ENCODE measurements at regions not wholly inside any gene's neighbourhood (a gene's known extent, or its start where the extent isn't known, plus 50 kb on each side); places are given as distances from the start of the nearest gene placed in this dataset.

DNA sequence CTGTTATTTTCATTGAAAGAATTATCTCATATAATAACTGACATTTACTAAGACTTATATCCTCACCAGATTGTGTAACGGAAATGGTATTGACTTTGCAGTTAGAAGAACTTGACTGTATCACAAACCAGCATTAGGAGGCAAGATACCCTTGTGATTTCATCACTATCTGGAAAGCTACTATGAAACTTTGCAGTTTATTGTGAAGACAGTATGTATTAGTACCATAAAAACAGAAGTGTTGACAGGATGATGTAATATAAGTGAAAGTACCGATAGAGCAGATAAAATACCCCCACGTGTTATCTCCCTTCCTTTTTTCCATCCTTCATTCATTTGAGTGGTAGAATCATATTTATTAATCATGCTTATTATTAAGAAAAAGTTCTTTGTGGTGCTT, 365.7 kb upstream of the KLHL1 start:
- no peak for DNase-seq

DNA sequence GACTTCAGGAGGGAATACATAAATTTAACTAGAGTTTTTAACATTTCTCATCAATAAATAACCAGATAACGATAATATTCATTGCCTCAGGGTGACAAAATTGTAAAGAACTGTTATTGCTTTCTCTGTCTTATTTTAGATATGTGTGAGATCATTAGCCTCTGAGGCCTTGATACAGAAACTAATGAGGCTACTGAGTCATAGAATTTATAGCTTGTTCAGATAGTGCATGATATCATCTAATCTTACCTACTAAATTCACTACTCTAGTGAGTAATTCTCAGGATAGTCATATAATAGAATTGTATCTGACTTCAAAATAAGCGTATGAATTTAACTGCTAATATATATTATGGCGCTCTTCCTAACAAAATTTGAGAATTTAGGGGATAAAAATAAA, 360.8 kb upstream of the KLHL1 start:
- DNase-seq, result no peak

DNA sequence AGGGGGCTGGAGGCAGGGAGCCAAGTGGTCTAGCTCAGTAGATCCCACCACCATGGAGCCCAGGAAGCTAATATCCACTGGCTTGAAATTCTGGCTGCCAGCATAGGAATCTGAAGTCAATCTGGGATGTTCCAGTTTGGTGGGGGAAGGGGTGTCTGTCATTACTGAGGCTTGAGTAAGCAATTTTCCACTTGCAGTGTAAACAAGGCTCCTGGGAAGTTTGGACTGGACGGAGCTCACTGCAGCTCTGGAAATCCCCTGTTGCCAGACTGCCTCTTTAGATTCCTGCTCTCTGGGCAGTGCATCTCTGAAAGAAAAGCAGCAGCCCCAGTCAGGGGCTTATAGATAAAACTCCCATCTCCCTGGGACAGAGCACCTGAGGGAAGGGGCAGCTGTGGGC, 349.2 kb upstream of the KLHL1 start:
- DNase-seq, result no peak

DNA sequence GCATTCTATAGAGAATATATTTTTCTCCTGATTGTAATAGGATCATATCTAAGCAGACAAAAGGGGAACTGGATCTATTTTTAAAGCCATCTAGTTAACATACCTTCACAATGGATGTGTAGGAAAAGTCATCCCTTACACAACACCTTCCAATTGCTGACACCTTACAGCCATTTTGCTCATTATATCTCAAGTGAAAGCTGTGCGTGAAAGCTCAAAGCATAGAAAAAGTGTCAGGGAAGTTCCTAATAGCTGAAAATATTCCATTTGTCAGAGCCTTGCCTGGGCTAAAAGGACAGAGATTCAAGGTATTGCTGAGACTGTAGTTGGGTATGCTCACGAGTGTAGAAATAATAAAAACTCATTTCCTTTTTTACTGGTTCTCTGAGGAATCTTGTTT, 340.6 kb upstream of the KLHL1 start:
- no peak for DNase-seq

DNA sequence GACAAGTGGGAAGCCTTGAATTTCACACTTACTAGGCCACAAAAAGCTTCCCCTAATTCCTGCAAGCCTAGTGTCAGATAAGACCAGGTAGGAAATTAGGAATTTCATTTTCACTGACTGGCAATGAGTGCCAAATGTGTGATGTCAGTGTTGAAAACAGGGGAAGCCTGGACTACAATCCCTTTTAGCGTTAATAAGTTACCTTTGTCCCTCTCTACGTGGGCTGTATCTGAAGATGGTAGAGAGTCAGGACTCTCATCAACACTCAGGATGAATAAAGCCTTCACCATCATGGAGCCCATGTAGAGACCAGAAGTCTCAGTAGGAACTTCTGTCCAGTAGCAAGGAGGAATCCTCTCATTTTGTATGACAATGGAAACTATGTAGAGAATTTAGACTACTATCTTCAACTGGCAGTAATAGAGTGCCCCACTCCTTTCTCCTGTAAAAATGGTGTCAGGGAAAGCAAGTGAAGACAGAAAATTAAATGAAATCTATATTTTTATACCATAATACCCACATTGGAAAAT, 324.1 kb upstream of the KLHL1 start:
- DNase-seq, result no peak

DNA sequence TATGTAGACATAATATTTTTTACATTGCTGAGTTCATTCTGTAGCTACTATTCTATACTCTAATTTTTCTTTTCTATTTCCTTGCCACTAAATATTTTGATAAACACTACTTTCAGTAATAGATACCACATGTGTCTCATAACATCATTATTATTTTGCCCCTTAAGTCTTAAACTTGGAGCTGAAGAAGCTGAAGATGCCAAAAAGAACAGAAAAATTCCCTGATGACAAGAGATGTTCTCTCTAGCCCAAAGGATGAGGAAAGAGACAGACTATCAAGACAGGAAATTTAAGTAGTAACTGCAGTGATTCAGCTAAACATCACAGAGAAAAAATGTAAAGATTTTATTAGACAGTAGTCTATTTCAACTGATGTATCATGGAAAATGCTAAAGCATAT, 322.0 kb upstream of the KLHL1 start:
- DNase-seq, result no peak

DNA sequence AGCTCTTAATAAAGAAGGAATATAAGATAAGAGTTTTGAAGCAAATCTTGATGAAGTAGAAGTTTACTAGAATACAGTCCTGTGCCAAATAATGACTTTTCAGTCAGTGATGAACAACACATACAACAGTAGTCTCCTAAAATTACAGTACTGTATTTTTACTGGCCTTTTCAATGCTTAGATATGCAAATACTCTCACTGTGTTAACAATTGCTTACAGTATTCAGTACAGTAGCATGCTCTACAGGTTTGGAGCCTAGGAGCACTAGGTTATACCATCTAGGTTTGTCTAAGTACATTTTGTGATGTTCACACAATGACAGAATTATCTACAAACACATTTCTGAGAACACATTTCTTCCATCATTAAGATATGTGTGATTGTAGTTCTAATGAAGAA, 316.7 kb upstream of the KLHL1 start:
- no peak for DNase-seq

DNA sequence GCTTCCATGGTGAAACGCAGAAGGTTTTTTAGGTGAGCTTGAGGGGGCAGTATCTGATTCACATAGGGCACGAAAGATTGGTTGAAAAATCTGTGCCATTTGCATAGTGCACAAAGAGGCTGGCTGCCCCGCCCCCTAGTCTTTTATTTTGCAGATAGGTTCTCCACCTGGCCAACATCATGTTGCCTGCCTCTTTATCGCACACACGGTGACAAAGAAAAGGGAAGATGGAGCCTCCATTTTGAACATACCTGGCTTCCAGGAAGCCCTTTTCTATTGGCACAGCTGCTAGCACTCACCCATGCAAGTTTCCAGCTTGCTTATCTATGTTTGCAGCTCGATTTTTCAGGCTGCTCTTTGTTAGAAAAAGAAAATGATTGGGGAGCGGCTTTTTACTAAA, 316.2 kb upstream of the KLHL1 start:
- DNase-seq, result no peak

DNA sequence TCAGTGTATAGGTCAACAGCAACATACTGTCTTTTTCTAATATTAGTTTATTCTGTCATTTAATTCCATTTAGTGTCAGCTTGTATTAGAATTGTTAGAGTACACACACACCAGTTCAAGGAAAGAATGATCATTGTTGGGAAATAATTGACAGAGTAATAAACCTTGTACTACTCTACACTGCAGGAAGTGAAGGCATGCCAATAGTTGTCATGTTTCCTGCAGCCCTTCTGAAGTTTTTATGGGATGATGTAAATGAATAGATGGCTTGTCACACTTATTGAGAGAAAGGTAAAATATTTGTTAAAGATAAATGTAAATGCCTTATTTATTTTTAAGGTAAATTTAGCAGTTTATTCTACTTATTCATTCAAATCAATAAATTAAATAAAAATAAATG, 306.9 kb upstream of the KLHL1 start:
- no peak for DNase-seq

DNA sequence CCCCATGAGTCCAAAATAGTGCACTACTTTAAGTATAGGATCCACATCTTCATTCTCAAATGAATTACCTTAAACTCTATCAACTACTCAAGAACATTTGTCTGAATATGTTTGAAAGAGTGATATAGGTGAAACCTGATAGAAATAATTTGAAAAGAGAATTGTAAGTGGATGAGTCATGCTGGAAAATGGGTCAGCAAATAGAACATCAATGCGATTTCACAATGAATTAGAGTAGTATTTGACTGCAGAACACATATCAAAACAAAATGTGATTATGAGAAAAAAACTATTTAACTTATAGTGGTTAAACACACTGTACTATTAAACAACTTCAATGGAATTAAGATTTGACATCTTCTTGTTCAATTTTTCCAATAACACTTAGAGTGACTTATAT, 300.6 kb upstream of the KLHL1 start:
- no peak for DNase-seq

DNA sequence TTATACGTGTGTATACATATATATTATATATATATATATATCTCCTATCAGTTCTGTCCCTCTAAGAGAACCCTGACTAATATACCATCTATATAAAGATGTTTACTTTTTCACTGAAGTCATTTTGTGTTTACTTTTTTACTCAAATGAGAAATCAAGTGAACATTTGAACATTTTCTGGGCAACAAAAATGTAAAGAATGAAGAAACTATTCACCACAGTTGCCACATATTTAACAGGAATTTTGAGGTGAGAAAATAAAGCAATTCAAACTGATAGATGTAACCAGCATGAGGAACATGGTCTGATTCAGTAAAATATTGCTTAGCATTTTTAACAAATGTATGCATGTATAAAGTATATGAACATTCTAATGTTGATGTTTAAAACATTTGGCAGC, 299.2 kb upstream of the KLHL1 start:
- no peak for DNase-seq

DNA sequence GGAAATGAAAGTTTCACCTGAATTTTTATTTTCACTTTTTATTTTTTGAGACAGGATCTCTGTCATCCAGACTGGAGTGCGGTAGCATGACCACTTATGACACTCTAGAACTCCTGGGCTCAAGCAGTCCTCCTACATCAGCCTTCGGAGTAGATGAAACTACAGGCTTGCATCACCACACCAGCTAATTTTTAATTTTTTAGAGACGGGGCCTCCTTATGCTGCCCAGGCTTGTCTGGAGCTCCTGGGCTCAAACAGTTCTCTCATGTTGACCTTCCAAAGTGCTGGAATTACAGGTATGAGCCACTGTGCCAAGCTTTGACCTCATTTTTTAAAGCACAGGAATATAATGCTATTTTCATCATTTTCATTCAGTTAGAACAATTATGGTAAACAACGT, 297.0 kb upstream of the KLHL1 start:
- no peak for DNase-seq

DNA sequence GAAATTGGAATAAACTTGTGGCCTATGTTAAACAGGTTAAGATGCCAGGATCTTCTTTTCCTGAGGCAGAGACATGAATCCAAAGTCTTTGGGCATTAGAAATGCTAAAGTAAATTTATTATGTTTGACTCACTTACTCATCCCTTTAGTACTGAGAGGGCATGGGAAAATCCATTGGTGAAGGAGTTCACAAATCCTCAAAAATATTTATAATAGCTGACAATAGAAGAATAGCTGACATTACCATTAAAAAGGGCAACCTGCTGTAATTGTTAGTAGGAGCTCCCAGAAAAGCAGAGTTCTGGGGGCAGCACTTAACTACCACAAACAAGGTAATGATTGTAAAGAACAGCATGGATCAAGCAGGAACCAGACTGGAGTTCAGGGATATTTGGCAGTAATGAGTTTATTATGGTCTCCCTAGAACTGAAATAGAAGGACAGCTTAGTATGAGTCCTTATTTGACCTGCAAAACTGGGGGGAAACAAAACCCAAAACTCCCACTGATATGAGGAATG, 285.8 kb upstream of the KLHL1 start:
- DNase-seq, result no peak

DNA sequence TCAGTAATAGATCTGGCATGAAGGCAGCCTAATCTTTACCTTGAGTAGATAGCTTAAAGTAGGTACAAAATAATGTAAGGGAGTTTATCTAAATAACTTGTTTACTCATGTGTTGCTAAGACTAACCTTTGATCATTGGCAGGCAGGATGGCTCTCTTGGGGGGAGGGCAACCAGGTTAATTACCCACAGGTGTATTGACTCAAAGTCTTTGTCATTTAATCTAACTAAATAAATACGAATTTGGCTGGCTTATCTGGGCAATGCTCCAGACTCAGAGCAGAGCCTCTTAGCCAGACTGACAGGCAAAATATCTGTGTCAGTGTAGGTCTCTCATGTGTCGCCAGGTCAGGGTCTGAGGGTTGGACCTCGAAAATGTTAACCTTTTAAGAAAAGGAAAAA, 283.4 kb upstream of the KLHL1 start:
- no peak for DNase-seq

DNA sequence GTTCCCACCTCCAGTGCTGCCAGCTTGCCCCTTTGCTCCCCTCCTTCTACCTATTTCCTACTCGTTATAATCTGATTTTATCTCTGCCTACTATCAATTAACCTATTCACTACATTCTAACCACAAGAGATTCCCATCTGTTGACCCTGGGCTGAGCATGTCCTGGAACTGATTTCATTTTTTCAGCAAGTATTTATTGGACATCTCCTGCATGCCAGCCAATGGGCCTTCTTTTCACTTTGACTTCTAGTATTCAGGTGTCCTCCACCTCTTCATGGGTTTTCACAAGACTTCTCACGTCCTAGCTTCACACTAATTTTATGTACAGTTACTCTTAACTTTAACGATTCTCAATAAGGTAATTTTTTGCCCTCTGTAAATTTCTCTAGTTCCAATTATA, 282.7 kb upstream of the KLHL1 start:
- DNase-seq, result no peak

DNA sequence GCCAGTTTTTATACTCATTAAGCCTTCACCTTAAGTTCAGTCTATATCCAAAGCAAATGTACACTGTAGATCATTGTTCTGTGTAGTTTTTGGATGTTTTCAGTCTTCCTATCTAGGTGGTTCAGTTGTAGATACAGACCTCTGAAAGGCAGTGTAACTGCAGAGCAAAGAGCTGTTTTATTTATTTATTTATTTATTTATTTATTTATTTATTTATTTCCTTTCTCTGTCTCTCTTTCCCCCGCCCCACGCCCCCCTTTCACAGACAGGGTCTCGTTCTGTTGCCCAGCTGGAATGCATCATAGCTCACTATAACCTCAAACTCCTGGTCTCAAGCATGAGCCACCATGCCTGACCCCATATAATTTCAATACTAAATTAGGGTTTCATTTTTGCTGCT, 281.8 kb upstream of the KLHL1 start:
- no peak for DNase-seq

DNA sequence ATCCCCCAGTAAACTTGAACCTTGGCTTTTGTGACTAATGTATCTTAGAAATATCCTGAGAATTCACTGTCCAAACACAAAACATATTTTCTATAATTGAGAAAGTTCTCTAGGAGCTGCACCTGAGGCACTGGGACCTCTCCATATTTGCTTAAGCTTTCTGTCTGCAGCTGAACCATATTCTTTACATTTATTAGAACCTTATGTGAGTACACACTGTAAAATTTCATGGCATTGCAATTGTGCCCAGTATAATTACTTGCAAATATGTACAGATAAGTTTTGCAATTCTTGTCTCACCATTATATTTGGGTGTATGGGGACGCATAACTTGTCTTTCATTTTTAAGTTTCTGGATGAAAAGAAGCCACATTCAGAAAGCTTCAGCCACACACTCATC, 280.7 kb upstream of the KLHL1 start:
- DNase-seq, result no peak

DNA sequence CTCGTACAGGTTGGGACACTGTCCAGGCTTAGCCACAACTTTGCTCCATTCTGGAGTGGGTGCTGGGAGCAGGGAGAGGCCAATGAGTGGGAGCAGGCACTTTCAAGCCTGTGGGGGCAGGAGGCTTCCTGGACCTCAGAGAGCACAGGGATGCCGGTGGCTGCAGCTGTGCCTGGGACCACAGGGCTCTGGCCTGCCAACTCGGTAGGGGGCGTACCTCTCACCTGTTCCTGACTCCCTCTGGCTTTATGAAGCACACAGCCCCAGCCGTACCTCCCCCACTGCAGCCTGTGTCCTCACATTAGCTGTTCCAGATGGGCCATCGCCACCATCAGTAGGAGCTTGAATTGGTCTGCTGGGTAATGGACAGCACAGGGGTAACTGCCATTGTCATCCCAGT, 278.7 kb upstream of the KLHL1 start:
- DNase-seq, result no peak

DNA sequence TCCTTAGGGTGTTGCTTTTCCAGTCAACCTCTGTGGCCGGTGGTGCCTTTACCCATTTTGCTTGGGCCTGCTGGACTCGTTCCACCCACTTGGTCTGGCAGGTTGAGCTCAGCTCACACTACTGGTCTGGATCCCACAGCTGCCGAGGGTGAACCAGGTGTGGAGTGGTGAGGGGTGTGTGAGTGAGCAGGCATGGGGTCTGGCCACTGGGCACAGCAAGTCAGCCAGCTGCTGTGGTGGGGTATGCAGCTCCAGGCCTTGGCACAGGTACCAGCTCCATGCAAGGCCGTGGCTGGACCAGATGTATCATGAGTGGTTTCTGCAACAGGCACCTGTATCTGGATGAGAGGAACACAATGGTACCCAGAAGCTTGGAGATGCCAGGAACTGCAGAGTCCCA, 277.6 kb upstream of the KLHL1 start:
- no peak for DNase-seq

DNA sequence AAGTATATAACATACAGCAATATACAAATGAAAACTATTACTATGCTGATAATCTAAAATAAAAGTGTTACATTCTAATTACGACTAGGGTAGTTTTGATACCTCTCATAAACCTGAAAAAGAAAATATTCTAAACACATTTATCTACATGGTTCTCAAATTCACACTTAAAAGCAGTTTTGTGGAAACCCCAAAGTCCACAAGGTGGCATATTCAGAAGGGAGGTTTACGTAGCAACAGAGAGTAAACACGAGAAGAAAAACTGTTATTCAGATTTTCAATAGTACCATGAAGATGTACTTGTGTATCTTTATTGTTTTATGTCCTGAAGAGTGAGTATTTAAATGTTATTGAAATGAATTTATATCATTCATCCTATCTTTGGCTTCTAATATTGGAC, 275.9 kb upstream of the KLHL1 start:
- no peak for DNase-seq

DNA sequence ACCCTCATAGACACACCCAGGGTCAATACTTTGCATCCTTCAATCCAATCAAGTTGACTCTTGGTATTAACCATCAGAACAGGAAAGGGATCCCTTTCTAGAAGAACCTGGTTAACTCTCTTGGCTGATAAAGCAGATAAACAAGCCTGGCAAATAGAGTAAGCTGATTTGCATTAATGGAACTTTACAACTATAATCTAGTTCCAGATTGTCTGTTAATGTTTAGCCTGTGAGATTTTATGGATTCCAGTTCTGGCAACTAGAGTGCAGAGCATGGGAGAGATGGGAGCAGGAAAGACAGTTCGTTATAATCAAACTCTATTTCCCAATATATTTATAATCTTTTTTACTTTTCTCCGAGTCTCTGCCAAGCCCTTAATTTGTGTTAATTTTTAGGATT, 272.6 kb upstream of the KLHL1 start:
- DNase-seq, result no peak

DNA sequence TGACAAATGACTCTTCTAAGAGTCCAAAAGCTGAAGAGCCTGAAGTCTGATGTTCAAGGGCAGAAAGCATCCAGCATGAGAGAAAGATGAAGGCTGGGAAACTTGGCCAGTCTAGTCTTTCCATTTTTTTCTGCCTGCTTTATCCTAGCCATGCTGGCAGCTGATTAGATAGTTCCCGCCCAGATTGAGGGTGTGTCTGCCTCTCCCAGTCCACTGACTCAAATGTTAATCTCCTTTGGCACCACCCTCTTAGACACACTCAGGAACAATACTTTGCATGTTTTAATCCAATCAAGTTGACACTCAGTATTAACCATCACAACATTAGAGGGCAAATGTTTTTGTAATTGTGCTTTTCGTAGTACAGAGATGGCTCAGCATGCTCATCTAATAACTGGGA, 267.5 kb upstream of the KLHL1 start:
- no peak for DNase-seq

DNA sequence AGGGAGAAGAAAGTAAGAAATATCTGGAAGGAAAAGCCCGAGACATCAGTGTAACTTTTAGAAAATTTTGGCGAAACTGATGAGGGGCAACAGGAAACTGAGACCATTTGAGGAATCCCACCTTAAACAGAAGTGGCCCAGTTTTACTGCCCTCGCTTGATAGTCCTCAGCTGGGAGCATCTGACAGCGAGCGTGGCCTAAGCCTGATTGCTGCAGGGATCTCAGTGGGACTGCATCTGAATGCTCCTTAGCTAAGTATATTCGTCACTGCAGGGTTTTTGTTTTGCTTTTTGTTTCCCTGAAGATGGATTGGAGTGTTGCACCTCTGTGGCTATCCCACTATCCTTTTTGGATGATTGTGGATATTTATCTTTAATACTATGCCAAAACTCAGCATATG, 262.7 kb upstream of the KLHL1 start:
- DNase-seq, result no peak

DNA sequence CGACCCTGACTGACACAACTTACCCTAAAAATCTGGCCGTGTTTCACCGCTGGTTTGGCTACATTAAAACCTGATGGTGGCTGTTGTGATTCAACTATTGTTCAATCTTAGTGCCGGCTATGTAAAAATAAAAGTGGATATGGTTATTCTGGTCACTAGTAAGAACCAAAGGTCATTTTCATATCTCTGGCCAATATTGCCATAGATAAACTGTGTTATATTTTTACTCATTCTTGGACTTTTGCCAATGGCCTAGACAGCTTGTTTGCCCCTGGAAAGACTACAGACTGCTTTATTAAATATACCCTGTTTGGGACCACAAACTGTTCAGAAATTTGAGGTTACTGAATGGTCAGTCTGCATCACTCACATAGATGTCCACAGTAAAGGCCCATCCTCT, 258.5 kb upstream of the KLHL1 start:
- DNase-seq, result no peak

DNA sequence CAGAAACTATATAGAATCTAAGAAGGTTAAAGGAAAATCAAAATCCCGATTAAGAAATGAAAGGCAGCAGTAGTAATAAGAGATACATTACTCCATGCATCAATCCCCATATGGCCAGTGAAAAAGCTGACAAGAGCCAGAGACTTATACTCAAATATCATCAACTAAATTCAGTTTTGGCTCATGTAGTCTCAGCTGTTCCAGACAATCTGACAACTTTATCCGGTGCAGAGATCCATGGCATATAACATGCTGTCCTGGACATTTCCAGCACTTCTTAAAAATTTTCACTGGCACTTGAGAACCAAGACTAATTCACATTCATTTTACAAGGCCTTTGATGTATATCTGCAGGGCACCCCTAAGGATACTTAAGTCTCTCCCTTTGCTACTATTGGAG, 255.7 kb upstream of the KLHL1 start:
- DNase-seq, result no peak
